22Rv1 (cell line): ENCODE measurements at regions not wholly inside any gene's neighbourhood (a gene's known extent, or its start where the extent isn't known, plus 50 kb on each side); places are given as distances from the start of the nearest gene placed in this dataset.
"Not testable (repeated sequence)": the region's sequence is repeated elsewhere in the genome, so short reads cannot be mapped to it uniquely, and the experiment has no call there.

ENCODE experiments used
- H3K27ac ChIP-seq: fragments of 450-650 bp; 2 replicates; pipeline ENCODE4 v1.5.1; 2017
- CTCF ChIP-seq: fragments of 450-650 bp; IDR thresholded peaks from 2 replicates; pipeline ENCODE4 v1.5.1; 2017; ENCODE audit warnings: mild to moderate bottlenecking
- ZFX ChIP-seq: fragments of 450-650 bp; IDR thresholded peaks from 2 replicates; pipeline ENCODE4 v1.6.1; 2017; ENCODE audit warnings: antibody characterized with exemption, borderline replicate concordance

DNA sequence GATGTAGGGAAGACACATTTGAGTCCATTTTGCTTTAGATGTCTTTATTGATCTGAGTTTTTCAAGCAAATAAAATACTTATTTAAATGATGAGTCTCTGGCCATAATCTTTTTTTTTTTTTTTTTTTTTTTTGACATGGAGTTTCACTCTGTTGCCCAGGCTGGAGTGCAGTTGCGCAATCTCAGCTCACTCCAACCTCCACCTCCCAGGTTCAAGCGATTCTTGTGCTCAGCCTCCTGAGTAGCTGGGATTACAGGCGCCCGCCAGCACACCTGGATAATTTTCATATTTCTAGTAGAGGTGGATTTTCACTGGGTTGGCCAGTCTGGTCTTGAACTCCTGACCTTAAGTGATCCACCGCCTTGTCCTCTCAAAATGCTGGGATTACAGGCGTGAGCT lies 194.5 kb upstream of the MAD2L1 start:
- no peak overlapping the region for H3K27ac ChIP-seq
- TF ChIP-seq CTCF (no peak), ZFX (no peak)

DNA sequence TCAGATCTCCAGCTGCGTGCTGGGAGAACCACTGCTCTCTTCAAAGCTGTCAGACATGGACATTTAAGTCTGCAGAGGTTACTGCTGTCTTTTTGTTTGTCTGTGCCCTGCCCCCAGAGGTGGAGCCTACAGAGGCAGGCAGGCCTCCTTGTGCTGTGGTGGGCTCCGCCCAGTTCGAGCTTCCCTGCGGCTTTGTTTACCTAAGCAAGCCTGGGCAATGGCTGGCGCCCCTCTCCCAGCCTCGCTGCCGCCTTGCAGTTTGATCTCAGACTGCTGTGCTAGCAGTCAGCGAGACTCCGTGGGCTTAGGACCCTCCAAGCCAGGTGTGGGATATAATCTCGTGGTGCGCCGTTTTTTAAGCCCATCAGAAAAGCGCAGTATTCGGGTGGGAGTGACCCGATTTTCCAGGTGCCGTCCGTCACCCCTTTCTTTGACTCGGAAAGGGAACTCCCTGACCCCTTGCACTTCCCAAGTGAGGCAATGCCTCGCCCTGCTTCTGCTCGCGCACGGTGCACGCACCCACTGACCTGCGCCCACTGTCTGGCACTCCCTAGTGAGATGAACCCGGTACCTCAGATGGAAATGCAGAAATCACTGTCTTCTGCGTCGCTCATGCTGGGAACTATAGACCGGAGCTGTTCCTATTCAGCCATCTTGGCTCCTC lies 189.6 kb upstream of the MAD2L1 start:
- H3K27ac ChIP-seq: not testable (repeated sequence)

GRCh38 chr4:120238277-120238973 lies 171.8 kb upstream of the MAD2L1 start:
- H3K27ac ChIP-seq: no peak overlapping the region
- TF ChIP-seq CTCF (no peak), ZFX (no peak)

DNA sequence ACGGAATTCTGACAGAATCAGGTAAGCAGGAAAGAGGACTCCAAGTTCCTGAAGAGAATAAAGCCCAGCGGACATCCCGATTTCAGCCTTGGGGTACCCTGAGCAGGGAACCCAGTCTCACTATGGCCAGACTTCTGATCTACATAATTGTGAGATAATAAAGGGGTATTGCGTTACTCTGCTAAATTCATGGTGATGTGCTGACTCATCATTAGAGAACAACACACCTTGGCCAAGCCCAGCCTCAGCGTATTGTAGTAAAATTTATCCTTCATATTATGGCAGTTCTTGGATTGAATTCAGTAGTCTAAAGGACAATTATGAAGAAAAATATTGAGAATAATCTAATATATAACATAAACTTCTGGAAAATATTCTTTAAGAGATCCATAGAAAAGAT lies 170.2 kb upstream of the MAD2L1 start:
- no peak for TF ChIP-seq CTCF
- no peak for TF ChIP-seq ZFX
- H3K27ac ChIP-seq: no peak overlapping the region

- TF ChIP-seq CTCF (no peak), ZFX (no peak)
- no peak overlapping the region for H3K27ac ChIP-seq
These were observed 165.4 kb upstream of the MAD2L1 start for GRCh38 chr4:120232050-120232449.

- H3K27ac ChIP-seq: no peak overlapping the region
- TF ChIP-seq CTCF (no peak), ZFX (no peak)
These were observed 161.4 kb upstream of the MAD2L1 start for GRCh38 chr4:120228086-120228485.

DNA sequence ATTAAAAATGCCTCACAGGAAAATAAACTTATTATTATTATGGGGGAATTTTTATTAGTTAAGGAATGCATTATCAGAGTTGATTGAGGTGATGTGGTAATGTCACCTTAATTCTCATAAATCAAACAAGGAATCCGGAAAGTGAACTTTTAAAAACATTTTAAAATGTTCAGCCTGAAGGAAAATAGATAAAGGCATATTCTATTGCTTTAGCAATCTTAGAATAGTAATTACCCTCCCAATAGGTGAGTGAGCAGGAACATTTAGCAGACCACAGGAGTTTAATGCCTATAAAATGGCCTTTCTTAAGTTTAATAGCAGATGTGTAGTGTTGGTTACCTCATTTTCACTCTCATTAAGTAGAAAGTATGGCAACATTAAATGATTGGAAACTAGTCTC lies 160.9 kb upstream of the MAD2L1 start:
- H3K27ac ChIP-seq: no peak overlapping the region
- no peak for TF ChIP-seq ZFX
- no peak for TF ChIP-seq CTCF
